ENCODE measurements at regions not wholly inside any gene's neighbourhood (a gene's known extent, or its start where the extent isn't known, plus 50 kb on each side); places are given as distances from the start of the nearest gene placed in this dataset.

- intact Hi-C loops (cut with micrococcal nuclease): no loop called here
- no peaks in the 10 kb centered on the region for H3K27me3 ChIP-seq (replicated peaks in 1 of 4; ENCODE audit: control extremely low read depth in 1 of 4, control insufficient read depth in 3 of 4, insufficient read depth in 4 of 4, low read length in 3 of 4)
- H3K27ac Mint-ChIP-seq: no peak overlapping the region
- no peak overlapping the region for H2AFZ ChIP-seq (ENCODE audit: insufficient read depth, low read depth, low read length, poor library complexity, severe bottlenecking)
- no peaks in the 10 kb centered on the region for H3K9me3 Mint-ChIP-seq (ENCODE audit: insufficient read depth)
- no peak overlapping the region for H3K4me3 ChIP-seq (ENCODE audit: control extremely low read depth in 1 of 5, extremely low read depth in 1 of 5, insufficient read depth in 1 of 5, low read depth in 2 of 5, low read length in 4 of 5)
- CTCF ChIA-PET: no interaction called here
- TF ChIP-seq EZH2 (IDR thresholded peaks at IDR 0.05; ENCODE audit: borderline replicate concordance, insufficient read depth, low read depth, low read length, poor library complexity, severe bottlenecking): no peak
- no peak for TF ChIP-seq CTCF (IDR thresholded peaks at IDR 0.05)
- no peak for ATAC-seq (ENCODE audit: low read depth)
- H3K4me3 Mint-ChIP-seq: no peak overlapping the region
- H3K79me2 ChIP-seq (ENCODE audit: control insufficient read depth, insufficient read depth, low read length): no peaks in the 10 kb centered on the region
- peaks cover 49% of the 10 kb centered on the region for H3K27me3 Mint-ChIP-seq
- no peak overlapping the region for H3K9ac ChIP-seq (ENCODE audit: low read length)
- H3K9me3 ChIP-seq (ENCODE audit: control extremely low read depth in 1 of 3, control insufficient read depth in 2 of 3, insufficient read depth in 1 of 3, low read length in 2 of 3): no peaks in the 10 kb centered on the region
- no peaks in the 10 kb centered on the region for H3K36me3 ChIP-seq (replicated peaks in 1 of 2; ENCODE audit: control extremely low read depth in 1 of 2, control insufficient read depth in 1 of 2, extremely low read depth in 1 of 2, insufficient read depth in 2 of 2, low read length in 1 of 2)
- H3K4me2 ChIP-seq (replicated peaks; ENCODE audit: low read depth, low read length, poor library complexity, severe bottlenecking): no peak overlapping the region
- no peaks in the 10 kb centered on the region for H4K20me1 ChIP-seq (ENCODE audit: control insufficient read depth, insufficient read depth, low read length, poor library complexity, severe bottlenecking)
- POLR2A ChIA-PET: no interaction called here
- H3K4me1 ChIP-seq (ENCODE audit: control insufficient read depth in 2 of 2, insufficient read depth in 2 of 2, low read length in 2 of 2): no peaks in the 10 kb centered on the region
- H3K27ac ChIP-seq (ENCODE audit: low read length in 2 of 2): no peak overlapping the region
- 87% methylated on average over 3 of the region's 6 CpGs for WGBS (ENCODE audit: insufficient coverage)
- no peaks in the 10 kb centered on the region for H3K4me1 Mint-ChIP-seq
- DNase-seq: no peak
Measured at GRCh38 chr15:57823325-57823882, 116.9 kb downstream of the POLR2M start.

- Histone ChIP-seq H2AFZ (ENCODE audit: insufficient read depth, low read depth, low read length, poor library complexity, severe bottlenecking) (no peak overlapping the region), H3K4me3 (ENCODE audit: control extremely low read depth in 1 of 5, extremely low read depth in 1 of 5, insufficient read depth in 1 of 5, low read depth in 2 of 5, low read length in 4 of 5) (no peak overlapping the region), H3K27ac (ENCODE audit: low read length in 2 of 2) (no peak overlapping the region), H3K9ac (ENCODE audit: low read length) (no peak overlapping the region), H3K9me3 (ENCODE audit: control extremely low read depth in 1 of 3, control insufficient read depth in 2 of 3, insufficient read depth in 1 of 3, low read length in 2 of 3) (no peaks in the 10 kb centered on the region), H3K36me3 (replicated peaks in 1 of 2; ENCODE audit: control extremely low read depth in 1 of 2, control insufficient read depth in 1 of 2, extremely low read depth in 1 of 2, insufficient read depth in 2 of 2, low read length in 1 of 2) (no peaks in the 10 kb centered on the region), H4K20me1 (ENCODE audit: control insufficient read depth, insufficient read depth, low read length, poor library complexity, severe bottlenecking) (no peaks in the 10 kb centered on the region), H3K27me3 (replicated peaks in 1 of 4; ENCODE audit: control extremely low read depth in 1 of 4, control insufficient read depth in 3 of 4, insufficient read depth in 4 of 4, low read length in 3 of 4) (no peaks in the 10 kb centered on the region), H3K4me2 (replicated peaks; ENCODE audit: low read depth, low read length, poor library complexity, severe bottlenecking) (no peak overlapping the region), H3K79me2 (ENCODE audit: control insufficient read depth, insufficient read depth, low read length) (no peaks in the 10 kb centered on the region), H3K4me1 (ENCODE audit: control insufficient read depth in 2 of 2, insufficient read depth in 2 of 2, low read length in 2 of 2) (no peaks in the 10 kb centered on the region)
- TF ChIP-seq EZH2 (IDR thresholded peaks at IDR 0.05; ENCODE audit: borderline replicate concordance, insufficient read depth, low read depth, low read length, poor library complexity, severe bottlenecking) (no peak), CTCF (IDR thresholded peaks at IDR 0.05) (no peak)
- 93% methylated on average over 3 of the region's 3 CpGs for WGBS (ENCODE audit: insufficient coverage)
- no peaks in the 10 kb centered on the region for H3K9me3 Mint-ChIP-seq (ENCODE audit: insufficient read depth)
- ATAC-seq (ENCODE audit: low read depth) (no peak), DNase-seq (no peak)
- H3K4me1 Mint-ChIP-seq: no peaks in the 10 kb centered on the region
- intact Hi-C loops (cut with micrococcal nuclease): no loop called here
- no peak overlapping the region for H3K4me3 Mint-ChIP-seq
- peaks cover 52% of the 10 kb centered on the region for H3K27me3 Mint-ChIP-seq
- ChIA-PET CTCF (no interaction called here), POLR2A (no interaction called here)
- H3K27ac Mint-ChIP-seq: no peak overlapping the region
Measured at GRCh38 chr15:57824186-57824585, 117.7 kb downstream of the POLR2M start.
